Caki2 (cell line): ENCODE measurements at regions not wholly inside any gene's neighbourhood (a gene's known extent, or its start where the extent isn't known, plus 50 kb on each side); places are given as distances from the start of the nearest gene placed in this dataset.
"Not testable (repeated sequence)": the region's sequence is repeated elsewhere in the genome, so short reads cannot be mapped to it uniquely, and the experiment has no call there.

Experiments
- DNase-seq: peaks from one replicate; pipeline ENCODE4 v3.0.0-alpha.2; 2015; ENCODE audit warnings: low read depth
- in situ Hi-C: cut with HindIII; loops from 2 replicates; pipeline ENCODE4 v1.10.0; 2016; ENCODE audit warnings: low sequenced_read_pairs, low pct_unique_long_range_greater_than_20kb, mixed read lengths

GRCh38 chr5:121559832-121560231, 291.9 kb upstream of the FTMT start:
- in situ Hi-C loops: no loop called here
- DNase-seq: no peak

GRCh38 chr5:121572061-121572460, 279.6 kb upstream of the FTMT start:
- DNase-seq: no peak
- in situ Hi-C loops: no loop called here

- no peak for DNase-seq
- in situ Hi-C loops: no loop called here
Observed at GRCh38 chr5:121573721-121574382, 277.8 kb upstream of the FTMT start.

GRCh38 chr5:121581588-121581987, 270.1 kb upstream of the FTMT start:
- no peak for DNase-seq
- in situ Hi-C loops: no loop called here

- in situ Hi-C loops: no loop called here
- no peak for DNase-seq
Observed at GRCh38 chr5:121596882-121597281, 254.8 kb upstream of the FTMT start.

GRCh38 chr5:121608826-121609225, 242.9 kb upstream of the FTMT start:
- in situ Hi-C loops: no loop called here
- no peak for DNase-seq

- no peak for DNase-seq
- in situ Hi-C loops: no loop called here
Observed at GRCh38 chr5:121624035-121624434, 227.6 kb upstream of the FTMT start.

- in situ Hi-C loops: no loop called here
- DNase-seq: no peak
Observed at GRCh38 chr5:121628783-121629182, 222.9 kb upstream of the FTMT start.

- in situ Hi-C loops: no loop called here
- DNase-seq: no peak
Observed at GRCh38 chr5:121630402-121630801, 221.3 kb upstream of the FTMT start.

- in situ Hi-C loops: no loop called here
- DNase-seq: no peak
Observed at GRCh38 chr5:121634946-121635345, 216.7 kb upstream of the FTMT start.

GRCh38 chr5:121638126-121638525, 213.6 kb upstream of the FTMT start:
- DNase-seq: no peak
- in situ Hi-C loops: no loop called here

GRCh38 chr5:121640298-121640697, 211.4 kb upstream of the FTMT start:
- in situ Hi-C loops: no loop called here
- no peak for DNase-seq

- DNase-seq: no peak
- in situ Hi-C loops: no loop called here
Observed at GRCh38 chr5:121658221-121658620, 193.5 kb upstream of the FTMT start.

- in situ Hi-C loops: no loop called here
- DNase-seq: no peak
Observed at GRCh38 chr5:121660142-121660541, 191.5 kb upstream of the FTMT start.

- DNase-seq, in situ Hi-C loops: not testable (repeated sequence)
Observed at GRCh38 chr5:121665542-121665941, 186.1 kb upstream of the FTMT start.

GRCh38 chr5:121667292-121667691, 184.4 kb upstream of the FTMT start:
- in situ Hi-C loops: no loop called here
- DNase-seq: no peak

GRCh38 chr5:121668635-121669034, 183.0 kb upstream of the FTMT start:
- DNase-seq: no peak
- in situ Hi-C loops: no loop called here

GRCh38 chr5:121671624-121672023, 180.1 kb upstream of the FTMT start:
- DNase-seq: no peak
- in situ Hi-C loops: no loop called here

- no peak for DNase-seq
- in situ Hi-C loops: no loop called here
Observed at GRCh38 chr5:121675924-121676323, 175.8 kb upstream of the FTMT start.

GRCh38 chr5:121681229-121681855, 170.3 kb upstream of the FTMT start:
- in situ Hi-C loops: no loop called here
- DNase-seq: no peak
